Stromal cell of bone marrow (primary cell): ENCODE measurements at regions not wholly inside any gene's neighbourhood (a gene's known extent, or its start where the extent isn't known, plus 50 kb on each side); places are given as distances from the start of the nearest gene placed in this dataset.
A peak's percentile ranks its signal among the peaks of the same experiment; 100 is the strongest.
"Not testable (repeated sequence)": the region's sequence is repeated elsewhere in the genome, so short reads cannot be mapped to it uniquely, and the experiment has no call there.

Experiments used
- DNase-seq: peaks from one replicate; pipeline ENCODE4 v3.0.0-alpha.2; 2012; ENCODE audit warnings: low read depth

- no peak for DNase-seq
These were observed 104.2 kb upstream of the ACBD5 start for GRCh38 chr10:27344568-27345454.

DNA sequence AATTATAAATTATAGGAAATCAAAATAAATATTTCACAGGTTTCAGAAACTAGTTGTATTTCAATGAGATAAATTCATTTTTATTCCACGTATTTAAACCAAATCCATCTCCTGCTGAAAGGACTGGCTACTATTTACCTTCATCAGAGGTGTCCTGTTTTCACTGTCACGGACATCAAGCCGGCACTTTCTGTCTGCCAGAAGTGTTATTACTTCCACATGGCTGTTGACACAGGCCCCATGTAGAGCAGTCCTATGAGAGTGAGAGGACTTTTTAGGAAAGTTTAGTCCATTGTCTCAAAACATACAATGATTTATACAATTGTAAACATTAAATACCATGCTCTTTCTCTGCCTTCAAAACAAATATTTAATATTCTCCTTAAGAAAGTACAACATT, 100.4 kb upstream of the ACBD5 start:
- DNase-seq = no peak

- not testable (repeated sequence) for DNase-seq
These were observed 94.6 kb upstream of the ACBD5 start for GRCh38 chr10:27335246-27335645.

DNA sequence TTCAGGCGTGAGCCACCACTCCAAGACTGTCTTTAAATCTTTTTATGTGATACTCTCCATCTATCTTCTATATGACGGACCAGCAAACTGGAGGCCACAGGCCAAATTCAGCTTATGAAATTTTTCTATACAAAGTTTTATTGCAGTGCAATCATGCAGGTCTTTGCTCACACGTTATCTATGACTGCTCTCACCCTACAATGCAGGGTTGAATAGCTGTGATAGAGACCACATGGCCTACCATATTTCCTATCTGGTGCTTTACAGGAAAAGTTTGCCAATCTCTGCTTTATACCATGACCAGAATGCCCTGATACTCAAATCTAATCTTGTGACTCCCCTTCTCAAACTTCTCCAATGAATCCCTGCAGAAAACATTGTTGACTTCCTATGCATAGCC, 89.5 kb upstream of the ACBD5 start:
- DNase-seq = no peak

- no peak for DNase-seq
These were observed 88.3 kb upstream of the ACBD5 start for GRCh38 chr10:27328946-27329345.

DNA sequence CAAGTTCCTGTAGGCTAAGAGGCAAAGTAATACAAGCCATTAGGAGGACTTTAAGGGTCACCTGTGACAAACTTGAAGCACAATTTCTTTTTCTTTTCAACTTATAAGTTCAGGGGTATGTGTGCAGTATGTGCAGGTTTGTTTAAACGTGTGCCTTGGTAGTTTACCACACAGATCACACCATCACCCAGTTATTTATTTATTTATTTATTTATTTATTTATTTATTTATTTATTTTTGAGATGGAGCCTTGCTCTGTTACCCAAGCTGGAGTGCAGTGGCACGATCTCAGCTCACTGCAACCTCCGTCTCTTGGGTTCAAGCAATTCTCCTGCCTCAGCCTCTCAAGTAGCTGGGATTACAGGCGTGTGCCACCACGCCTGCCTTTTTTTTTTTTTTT, 86.2 kb upstream of the ACBD5 start:
- not testable (repeated sequence) for DNase-seq

- DNase-seq = peak; percentile 28
These were observed 79.3 kb upstream of the ACBD5 start for GRCh38 chr10:27319752-27320431.

- not testable (repeated sequence) for DNase-seq
These were observed 78.5 kb upstream of the ACBD5 start for GRCh38 chr10:27319139-27319538.

DNA sequence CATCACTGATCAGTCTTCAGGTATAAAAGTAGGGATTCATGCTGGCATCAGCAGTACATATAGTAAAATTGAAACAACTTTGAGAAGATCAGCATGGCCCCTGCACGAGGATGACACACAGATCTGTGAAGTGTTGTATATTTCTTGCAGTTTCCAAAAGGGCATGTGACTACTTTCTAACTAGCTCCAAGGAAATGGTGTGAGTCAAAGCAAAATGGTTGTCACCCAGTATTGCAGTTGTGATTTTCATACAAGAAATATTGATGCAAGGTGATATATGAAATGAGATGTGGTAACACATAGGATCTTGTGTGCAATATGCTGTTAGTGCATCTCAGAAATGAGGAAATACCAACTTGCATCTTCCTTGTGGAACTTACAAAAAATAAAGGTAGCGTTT, 74.5 kb upstream of the ACBD5 start:
- not testable (repeated sequence) for DNase-seq

DNA sequence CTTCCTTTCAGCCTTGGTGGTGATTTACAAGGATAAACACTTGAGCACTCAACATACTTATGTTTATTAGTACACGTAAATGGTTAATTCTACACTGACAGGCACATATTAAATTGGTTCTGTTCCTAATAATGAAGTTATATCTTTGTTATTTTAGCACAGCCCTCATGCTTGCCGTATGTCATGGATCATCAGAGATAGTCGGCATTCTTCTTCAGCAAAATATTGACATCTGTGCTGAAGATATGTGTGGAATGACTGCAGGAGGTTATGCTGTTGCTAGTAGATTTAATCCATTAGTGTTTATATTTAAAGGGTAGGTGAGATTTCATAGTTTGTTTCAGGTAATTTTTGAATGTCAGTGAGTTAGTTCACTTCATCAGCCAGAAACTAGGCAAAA, 73.0 kb upstream of the ACBD5 start:
- not testable (repeated sequence) for DNase-seq

DNA sequence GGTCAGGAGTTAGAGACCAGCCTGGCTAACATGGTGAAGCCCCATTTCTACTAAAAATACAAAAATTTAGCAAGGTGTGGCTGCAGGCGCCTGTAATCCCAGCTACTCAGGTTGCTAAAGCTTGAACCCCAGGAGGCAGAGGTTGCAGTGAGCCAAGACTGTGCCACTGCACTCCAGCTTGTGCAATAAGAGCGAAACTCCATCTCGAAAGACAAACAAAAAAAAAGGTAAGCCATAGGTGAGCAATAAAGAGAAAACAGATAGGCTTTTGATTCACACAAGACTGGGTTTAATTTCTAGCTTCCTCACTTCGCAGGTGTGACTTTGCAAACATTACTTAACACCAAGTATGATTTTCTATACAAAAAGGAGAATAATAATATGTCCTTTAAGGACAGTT, 72.3 kb upstream of the ACBD5 start:
- DNase-seq = no peak

DNA sequence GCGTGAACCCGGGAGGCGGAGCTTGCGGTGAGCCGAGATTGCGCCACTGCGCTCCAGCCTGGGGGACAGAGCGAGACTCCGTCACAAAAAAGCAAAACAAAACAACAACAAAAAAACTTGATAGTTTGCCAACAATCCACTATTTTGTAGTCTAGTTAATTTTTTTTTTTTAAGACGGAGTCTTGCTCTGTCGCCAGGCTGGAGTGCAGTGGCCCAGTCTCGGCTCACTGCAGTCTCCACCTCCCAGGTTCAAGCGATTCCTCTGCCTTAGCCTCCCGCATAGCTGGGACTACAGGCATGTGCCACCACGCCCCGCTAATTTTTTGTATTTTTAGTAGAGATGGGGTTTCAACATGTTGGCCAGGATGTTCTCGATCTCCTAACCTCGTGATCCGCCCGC, 71.2 kb upstream of the ACBD5 start:
- DNase-seq = not testable (repeated sequence)

DNA sequence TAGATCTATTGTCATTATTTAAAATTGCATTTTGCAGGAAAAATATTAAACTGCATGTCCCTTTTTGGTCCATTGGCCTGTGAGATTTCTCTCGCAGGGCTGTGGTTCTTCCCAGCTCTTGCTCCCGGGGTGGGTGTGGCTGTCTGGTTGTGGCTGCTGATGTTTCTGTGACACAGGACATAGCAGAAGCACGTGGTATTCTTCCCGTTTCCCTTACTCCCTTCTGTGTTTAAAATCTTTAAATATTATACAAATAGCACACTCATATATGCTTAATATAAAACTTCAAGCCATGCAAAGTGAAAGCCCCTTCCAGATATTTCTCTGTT, 57.9 kb upstream of the ACBD5 start:
- not testable (repeated sequence) for DNase-seq

DNA sequence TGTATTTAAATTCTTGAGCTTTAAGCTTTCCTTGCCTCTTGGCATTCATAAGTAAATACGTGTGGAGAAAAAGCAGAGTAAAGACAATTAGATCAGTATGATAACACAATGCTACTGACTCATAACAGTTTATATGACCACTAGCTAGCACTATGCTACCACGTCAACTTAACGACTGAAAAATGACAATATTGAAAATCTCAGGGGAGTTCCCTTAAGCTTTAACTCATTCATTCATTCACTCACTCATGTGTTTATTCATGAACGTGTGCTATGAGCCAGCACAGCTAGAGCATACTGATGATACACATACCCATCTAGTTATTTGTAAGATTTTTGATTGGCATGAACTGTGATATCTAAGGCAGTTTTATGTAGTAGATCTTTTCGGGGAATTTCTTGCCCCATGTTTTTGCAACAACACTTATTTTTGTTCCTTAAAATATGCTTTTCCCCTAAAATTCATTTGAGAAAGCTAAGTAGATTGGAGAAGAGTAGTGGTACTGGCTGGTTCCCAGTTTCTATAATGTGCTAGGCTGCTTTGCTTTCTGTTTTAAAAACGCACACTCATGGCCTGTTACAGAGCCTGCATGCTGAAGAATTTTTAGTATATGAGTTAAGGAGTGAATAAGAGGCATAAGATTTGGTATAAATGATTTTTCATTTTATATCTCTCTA, 57.4 kb upstream of the ACBD5 start:
- no peak for DNase-seq

DNA sequence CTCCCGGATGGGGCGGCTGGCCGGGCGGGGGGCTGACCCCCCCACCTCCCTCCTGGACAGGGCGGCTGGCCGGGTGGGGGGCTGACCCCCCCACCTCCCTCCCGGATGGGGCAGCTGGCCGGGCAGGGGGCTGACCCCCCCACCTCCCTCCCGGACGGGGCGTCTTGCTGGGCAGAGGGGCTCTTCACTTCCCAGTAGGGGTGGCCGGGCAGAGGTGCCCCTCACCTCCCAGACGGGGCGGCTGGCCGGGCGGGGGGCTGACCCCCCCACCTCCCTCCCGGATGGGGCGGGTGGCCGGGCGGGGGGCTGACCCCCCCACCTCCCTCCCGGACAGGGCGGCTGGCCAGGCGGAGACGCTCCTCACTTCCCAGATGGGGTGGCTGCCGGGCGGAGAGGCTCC, 55.7 kb upstream of the ACBD5 start:
- not testable (repeated sequence) for DNase-seq

- DNase-seq = not testable (repeated sequence)
These were observed 50.8 kb upstream of the ACBD5 start for GRCh38 chr10:27291253-27291895.
